ENCODE measurements at regions not wholly inside any gene's neighbourhood (a gene's known extent, or its start where the extent isn't known, plus 50 kb on each side); places are given as distances from the start of the nearest gene placed in this dataset.

GRCh38 chr10:108049668-108050067 is 885.2 kb upstream of the SORCS1 start:
- TF ChIP-seq CTCF (IDR thresholded peaks at IDR 0.05) (no peak), POLR2A (IDR thresholded peaks at IDR 0.05) (no peak), EP300 (IDR thresholded peaks at IDR 0.05) (no peak)

All from ovary (tissue), 3 donors.